Nephron (organoid): ENCODE measurements at regions not wholly inside any gene's neighbourhood (a gene's known extent, or its start where the extent isn't known, plus 50 kb on each side); places are given as distances from the start of the nearest gene placed in this dataset.

ENCODE experiments used
- H3K27ac Mint-ChIP-seq, 3 experiments: 2 replicates each; pipeline ENCODE4 v1.8.0; 2020; ENCODE audit warnings: mixed read lengths in 3 of 3, mild to moderate bottlenecking in 2 of 3, moderate library complexity in 1 of 3
- H3K27me3 Mint-ChIP-seq: 2 replicates; pipeline ENCODE4 v1.8.0; 2021; ENCODE audit warnings: low read depth, mild to moderate bottlenecking, moderate library complexity, mixed read lengths
- H3K36me3 Mint-ChIP-seq: 2 replicates; pipeline ENCODE4 v1.8.0; 2020; ENCODE audit warnings: low read depth, mixed read lengths
- H3K4me1 Mint-ChIP-seq: 2 replicates; pipeline ENCODE4 v1.8.0; 2020; ENCODE audit warnings: mixed read lengths
- H3K4me3 Mint-ChIP-seq, 3 experiments: 2 replicates each; pipeline ENCODE4 v1.8.0; 2020; ENCODE audit warnings: mild to moderate bottlenecking in 3 of 3, mixed read lengths in 3 of 3, moderate library complexity in 2 of 3
- H3K9me3 Mint-ChIP-seq: 2 replicates; pipeline ENCODE4 v1.8.0; 2020; ENCODE audit warnings: mixed read lengths
- CTCF ChIP-seq, 3 experiments: fragments of 200-600 bp; sonication (generic); IDR thresholded peaks; one replicate each; pipeline ENCODE4 v1.5.0; 2021; ENCODE audit warnings: antibody characterized with exemption in 3 of 3; ENCODE audit not compliant: unreplicated experiment in 3 of 3

GRCh38 chr5:89842531-89842930 is 567.0 kb downstream of the CETN3 start:
- no peak overlapping the region for H3K27ac Mint-ChIP-seq
- no peak for TF ChIP-seq CTCF (IDR thresholded peaks at IDR 0.05; ENCODE audit: unreplicated experiment in 3 of 3)

GRCh38 chr5:89840906-89841305 is 568.6 kb downstream of the CETN3 start:
- no peaks in the 10 kb centered on the region for H3K36me3 Mint-ChIP-seq
- H3K27ac Mint-ChIP-seq, result no peak overlapping the region
- H3K27me3 Mint-ChIP-seq, result no peaks in the 10 kb centered on the region
- H3K4me3 Mint-ChIP-seq, result no peak overlapping the region
- no peak for TF ChIP-seq CTCF (IDR thresholded peaks at IDR 0.05; ENCODE audit: unreplicated experiment in 3 of 3)
- no peaks in the 10 kb centered on the region for H3K9me3 Mint-ChIP-seq
- H3K4me1 Mint-ChIP-seq, result peaks cover 9% of the 10 kb centered on the region

More at GRCh38 chr5:89842531-89842930, 567.0 kb downstream of the CETN3 start:
- H3K27me3 Mint-ChIP-seq, result no peaks in the 10 kb centered on the region
- no peak overlapping the region for H3K4me3 Mint-ChIP-seq
- H3K36me3 Mint-ChIP-seq, result no peaks in the 10 kb centered on the region
- H3K4me1 Mint-ChIP-seq, result peaks cover 9% of the 10 kb centered on the region
- H3K9me3 Mint-ChIP-seq, result no peaks in the 10 kb centered on the region

- Mint-ChIP-seq H3K9me3 (no peaks in the 10 kb centered on the region), H3K4me1 (peaks cover 5% of the 10 kb centered on the region), H3K36me3 (no peaks in the 10 kb centered on the region), H3K27ac (no peak overlapping the region), H3K4me3 (no peak overlapping the region), H3K27me3 (no peaks in the 10 kb centered on the region)
- no peak for TF ChIP-seq CTCF (IDR thresholded peaks at IDR 0.05; ENCODE audit: unreplicated experiment in 3 of 3)
These were observed 578.9 kb downstream of the CETN3 start for GRCh38 chr5:89830691-89831090.

GRCh38 chr5:89827960-89828359 is 581.6 kb downstream of the CETN3 start:
- H3K9me3 Mint-ChIP-seq, result peaks cover 5% of the 10 kb centered on the region
- peaks cover 5% of the 10 kb centered on the region for H3K4me1 Mint-ChIP-seq
- H3K36me3 Mint-ChIP-seq, result no peaks in the 10 kb centered on the region
- no peak for TF ChIP-seq CTCF (IDR thresholded peaks at IDR 0.05; ENCODE audit: unreplicated experiment in 3 of 3)
- no peak overlapping the region for H3K4me3 Mint-ChIP-seq
- no peak overlapping the region for H3K27ac Mint-ChIP-seq
- H3K27me3 Mint-ChIP-seq, result no peaks in the 10 kb centered on the region

- no peak for TF ChIP-seq CTCF (IDR thresholded peaks at IDR 0.05; ENCODE audit: unreplicated experiment in 3 of 3)
- no peaks in the 10 kb centered on the region for H3K36me3 Mint-ChIP-seq
- H3K4me3 Mint-ChIP-seq, result no peak overlapping the region
- no peak overlapping the region for H3K27ac Mint-ChIP-seq
- peaks cover 5% of the 10 kb centered on the region for H3K9me3 Mint-ChIP-seq
- H3K4me1 Mint-ChIP-seq, result peaks cover 5% of the 10 kb centered on the region
- no peaks in the 10 kb centered on the region for H3K27me3 Mint-ChIP-seq
These were observed 582.2 kb downstream of the CETN3 start for GRCh38 chr5:89827359-89827758.

- Mint-ChIP-seq H3K27me3 (no peaks in the 10 kb centered on the region), H3K4me3 (no peak overlapping the region), H3K27ac (no peak overlapping the region), H3K4me1 (peaks cover 5% of the 10 kb centered on the region), H3K9me3 (peaks cover 6% of the 10 kb centered on the region), H3K36me3 (no peaks in the 10 kb centered on the region)
- TF ChIP-seq CTCF (IDR thresholded peaks at IDR 0.05; ENCODE audit: unreplicated experiment in 3 of 3), result no peak
These were observed 582.6 kb downstream of the CETN3 start for GRCh38 chr5:89826938-89827337.
